ENCODE measurements at regions not wholly inside any gene's neighbourhood (a gene's known extent, or its start where the extent isn't known, plus 50 kb on each side); places are given as distances from the start of the nearest gene placed in this dataset.

- TF ChIP-seq CTCF (IDR thresholded peaks at IDR 0.05): no peak
These were observed 329.0 kb downstream of the STIM2 start for GRCh38 chr4:27189683-27190082.

- TF ChIP-seq CTCF (IDR thresholded peaks at IDR 0.05): no peak
These were observed 331.0 kb downstream of the STIM2 start for GRCh38 chr4:27191592-27191991.

GRCh38 chr4:27194599-27195176 is 334.0 kb downstream of the STIM2 start:
- no peak for TF ChIP-seq CTCF (IDR thresholded peaks at IDR 0.05)

DNA sequence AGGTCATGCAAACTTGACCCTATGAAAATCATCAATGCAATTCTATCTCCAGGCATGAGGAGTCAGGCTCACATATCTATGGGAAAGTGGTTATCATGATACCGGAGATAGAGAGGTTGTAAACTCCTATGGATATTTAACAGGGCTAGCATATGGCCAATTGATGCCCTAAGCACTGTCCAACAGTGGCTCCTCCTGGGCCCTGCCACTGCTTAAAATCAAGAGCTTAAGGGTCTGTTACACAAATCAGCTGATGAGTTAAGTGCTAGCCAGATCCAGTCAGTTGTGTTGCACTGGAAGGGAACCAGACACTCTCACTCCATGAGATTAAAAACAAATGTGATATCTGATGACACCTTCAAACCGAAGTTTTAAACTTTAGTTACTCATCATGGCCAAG is 337.6 kb downstream of the STIM2 start:
- no peak for TF ChIP-seq CTCF (IDR thresholded peaks at IDR 0.05)

DNA sequence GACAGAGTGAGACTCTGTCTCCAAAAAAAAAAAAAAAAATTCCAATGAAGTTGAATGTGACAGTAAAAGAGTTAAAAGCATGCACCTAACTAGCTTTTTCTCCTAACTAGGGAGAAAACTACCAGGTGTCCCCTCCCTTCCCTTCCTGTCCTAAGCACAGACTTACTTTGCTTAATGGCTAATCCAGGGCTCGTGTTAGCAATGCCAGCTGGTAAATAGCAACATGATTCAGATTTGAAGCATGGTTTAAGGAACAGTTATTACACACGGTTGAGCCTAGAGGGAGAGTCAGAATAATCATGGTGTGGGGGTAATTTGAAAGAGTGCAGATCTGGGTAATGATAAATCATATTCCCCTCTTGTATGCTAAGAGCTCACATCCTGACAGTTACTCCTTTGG is 338.3 kb downstream of the STIM2 start:
- no peak for TF ChIP-seq CTCF (IDR thresholded peaks at IDR 0.05)

- no peak for TF ChIP-seq CTCF (IDR thresholded peaks at IDR 0.05)
These were observed 345.4 kb downstream of the STIM2 start for GRCh38 chr4:27206009-27206408.

GRCh38 chr4:27210956-27211355 is 350.3 kb downstream of the STIM2 start:
- no peak for TF ChIP-seq CTCF (IDR thresholded peaks at IDR 0.05)

DNA sequence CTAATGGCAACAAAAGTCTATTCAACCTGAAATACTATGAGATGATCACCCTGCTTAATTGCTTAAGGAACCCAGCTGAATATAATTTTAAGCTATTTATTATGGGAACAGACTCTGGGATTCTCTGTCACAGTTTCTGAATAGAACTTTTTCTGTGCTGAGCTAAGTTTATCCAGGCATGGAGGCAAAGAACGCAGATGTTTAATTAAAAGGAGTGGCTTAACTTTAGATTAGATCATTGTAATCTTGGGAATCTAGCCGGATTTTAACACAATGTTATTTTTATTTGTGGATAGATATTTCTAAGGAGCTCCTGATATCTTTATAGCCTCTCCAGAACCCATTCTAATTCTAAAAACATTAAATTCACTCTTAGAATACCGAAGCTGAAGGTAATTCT is 353.4 kb downstream of the STIM2 start:
- TF ChIP-seq CTCF (IDR thresholded peaks at IDR 0.05): no peak
